CD4-positive, alpha-beta T cell treated with Interleukin-10 for 1 hour (primary cell): ENCODE measurements at regions not wholly inside any gene's neighbourhood (a gene's known extent, or its start where the extent isn't known, plus 50 kb on each side); places are given as distances from the start of the nearest gene placed in this dataset.

ENCODE experiments used
- DNase-seq: peaks from one replicate; pipeline ENCODE4 v3.0.0-alpha.2; 2020

DNA sequence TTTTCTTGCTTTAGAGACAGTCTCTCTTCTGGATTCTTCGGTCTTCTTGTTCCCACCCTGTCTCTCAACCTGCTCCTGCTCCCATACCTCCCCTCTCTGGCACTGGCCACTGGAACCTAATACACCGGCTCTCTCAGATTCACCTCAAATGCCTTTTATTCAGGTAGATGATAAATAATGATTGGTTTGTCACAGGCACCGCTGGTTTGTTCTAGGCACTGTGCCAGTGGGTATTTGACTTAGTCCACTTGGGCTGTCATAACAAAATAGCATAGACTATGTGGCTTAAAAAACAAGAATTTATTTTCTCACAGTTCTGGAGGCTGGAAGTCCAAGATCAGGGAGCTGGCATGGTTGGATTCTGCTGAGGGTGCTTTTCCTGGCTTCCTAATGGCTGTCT lies 278.2 kb upstream of the STT3B start:
- DNase-seq, result no peak

DNA sequence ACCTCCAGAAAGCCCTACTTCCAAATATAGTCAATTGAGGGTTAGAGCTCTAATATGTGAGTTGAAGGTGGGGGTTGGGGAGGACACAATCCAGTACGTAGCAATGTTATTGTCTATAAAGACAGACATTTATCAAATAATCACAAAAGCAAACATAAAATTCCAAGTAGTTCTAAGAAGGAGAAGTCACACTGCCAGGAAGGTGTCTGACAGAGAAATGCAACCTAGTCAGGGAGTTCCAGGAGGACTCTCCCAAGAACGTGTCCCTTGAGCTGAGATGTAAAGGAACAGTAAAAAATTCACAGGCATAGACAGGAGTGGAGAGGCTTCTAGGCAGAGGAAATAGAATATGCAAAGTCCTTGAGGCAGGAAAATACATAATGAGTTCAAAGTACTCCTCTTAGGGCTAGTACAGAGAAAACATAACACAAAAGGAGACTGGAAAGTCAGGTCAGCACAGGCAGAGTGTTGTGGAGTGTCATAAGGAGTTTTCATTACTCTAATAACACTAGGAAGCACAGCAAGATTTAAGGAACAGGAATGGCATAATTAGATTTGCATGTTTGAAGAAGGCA lies 277.6 kb upstream of the STT3B start:
- no peak for DNase-seq

- no peak for DNase-seq
Measured at GRCh38 chr3:31262201-31262600, 270.5 kb upstream of the STT3B start.

- no peak for DNase-seq
Measured at GRCh38 chr3:31263897-31264296, 268.8 kb upstream of the STT3B start.

- no peak for DNase-seq
Measured at GRCh38 chr3:31265646-31266428, 266.9 kb upstream of the STT3B start.

GRCh38 chr3:31268868-31269267 lies 263.9 kb upstream of the STT3B start:
- DNase-seq, result no peak

DNA sequence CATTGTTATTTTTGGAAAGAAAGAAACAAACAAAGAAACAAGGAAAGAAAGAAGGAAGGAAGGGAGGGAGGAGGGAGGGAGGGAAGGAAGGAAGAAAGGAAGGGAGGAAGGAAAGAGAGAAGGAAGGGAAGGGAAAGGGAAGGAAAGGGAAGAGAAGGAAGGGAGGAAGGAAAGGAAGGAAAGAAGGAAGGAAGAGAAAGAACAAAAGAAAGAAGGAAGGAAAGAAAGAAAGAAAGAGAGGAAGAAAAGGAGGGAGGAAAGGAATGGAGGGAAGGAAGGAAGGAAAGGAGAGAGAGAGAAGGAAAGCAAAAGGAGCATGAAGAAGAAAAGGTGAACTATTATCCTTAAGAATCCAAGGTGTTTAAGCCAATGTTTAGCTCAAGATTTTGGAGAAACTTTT lies 262.7 kb upstream of the STT3B start:
- DNase-seq, result no peak

DNA sequence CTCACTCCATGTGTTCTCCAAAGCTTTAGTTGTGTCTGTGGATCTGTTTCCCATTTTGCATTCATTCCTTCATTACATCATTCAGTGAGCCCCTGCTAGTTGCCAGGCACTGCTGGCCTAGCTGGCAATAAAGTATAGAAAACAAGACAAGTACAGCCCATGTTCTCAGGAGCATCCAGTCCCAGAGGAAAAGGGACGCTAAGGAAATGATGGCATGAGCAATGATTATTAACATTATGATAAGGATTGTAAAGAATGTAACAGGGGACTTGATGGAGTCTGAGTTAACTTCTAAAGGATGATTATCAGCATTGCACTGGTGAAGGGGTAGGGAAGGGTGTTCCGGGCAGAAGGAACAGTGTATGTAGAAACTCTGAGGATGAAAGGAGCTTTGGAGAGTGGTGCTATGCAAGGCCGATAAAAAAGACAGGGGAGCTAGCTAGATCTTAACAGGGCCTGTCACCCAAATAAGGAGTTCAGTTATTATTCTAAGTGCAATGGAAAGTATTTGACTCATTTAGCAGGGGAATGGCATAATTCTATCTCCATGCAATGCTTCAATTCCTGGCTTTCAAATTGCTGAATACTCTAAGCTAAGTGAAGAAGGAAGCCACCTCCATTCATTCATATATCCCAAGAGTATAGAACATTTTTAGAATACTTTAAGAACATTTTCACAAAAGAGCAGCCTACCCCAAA lies 258.2 kb upstream of the STT3B start:
- no peak for DNase-seq

- DNase-seq, result no peak
Measured at GRCh38 chr3:31275038-31275572, 257.6 kb upstream of the STT3B start.

- no peak for DNase-seq
Measured at GRCh38 chr3:31275583-31275982, 257.1 kb upstream of the STT3B start.

DNA sequence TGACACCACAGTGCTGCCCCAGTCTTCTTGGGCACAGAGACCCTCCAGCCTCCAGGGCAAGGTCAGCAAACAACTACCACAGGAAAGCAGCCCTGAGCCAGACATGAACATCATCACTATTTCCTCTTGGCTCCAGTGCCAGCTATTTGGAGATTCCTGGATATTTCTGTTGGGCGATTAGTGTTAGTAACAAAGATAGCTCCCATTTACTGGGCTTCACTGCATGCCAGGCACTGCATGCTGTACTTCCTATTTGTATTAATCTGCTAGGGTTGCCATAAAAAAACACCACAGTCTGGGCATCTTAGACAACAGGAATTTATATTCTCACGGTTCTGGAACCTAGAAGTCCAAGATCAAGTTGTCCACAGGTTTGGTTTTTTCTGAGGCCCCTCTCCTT lies 255.1 kb upstream of the STT3B start:
- no peak for DNase-seq

DNA sequence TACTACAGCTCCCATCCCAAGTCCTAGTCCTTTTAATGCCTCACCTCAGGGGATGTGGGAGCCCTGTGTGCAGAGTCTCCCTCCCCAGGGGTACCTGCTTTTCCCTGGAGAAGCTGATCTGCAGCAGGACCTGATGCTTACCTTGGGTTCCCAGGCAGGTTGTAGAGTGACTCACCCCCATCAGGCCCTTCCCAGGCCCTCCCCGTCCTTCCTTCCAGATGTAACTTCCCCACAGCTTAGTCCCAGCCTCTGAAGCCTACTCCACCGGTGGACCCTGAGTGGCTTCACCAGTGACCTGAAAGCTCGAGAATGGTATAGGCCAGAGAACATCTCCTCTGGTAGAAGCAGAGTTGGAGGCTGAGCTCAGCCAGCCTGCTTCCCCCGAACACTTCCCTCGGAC lies 254.2 kb upstream of the STT3B start:
- DNase-seq, result no peak

DNA sequence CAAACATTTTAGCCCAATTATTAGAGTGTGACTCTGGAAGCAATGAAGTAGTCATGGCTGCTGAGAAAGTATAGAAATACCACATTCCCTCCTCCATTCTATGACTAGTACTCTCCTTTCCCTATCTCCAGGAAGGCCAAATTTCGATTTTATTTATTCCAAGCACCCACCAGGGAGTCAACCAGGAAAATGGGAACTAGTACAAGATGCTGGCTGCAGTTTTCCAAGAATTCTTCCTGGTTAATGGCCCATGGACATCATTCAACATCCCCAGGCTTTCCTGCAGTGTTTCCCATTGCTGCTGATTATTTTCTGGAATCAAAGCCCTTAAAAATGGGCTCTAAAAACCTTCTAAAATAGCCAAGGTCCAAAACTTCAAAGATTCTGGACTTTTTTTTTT lies 247.9 kb upstream of the STT3B start:
- DNase-seq, result no peak

GRCh38 chr3:31285833-31286486 lies 246.8 kb upstream of the STT3B start:
- no peak for DNase-seq

DNA sequence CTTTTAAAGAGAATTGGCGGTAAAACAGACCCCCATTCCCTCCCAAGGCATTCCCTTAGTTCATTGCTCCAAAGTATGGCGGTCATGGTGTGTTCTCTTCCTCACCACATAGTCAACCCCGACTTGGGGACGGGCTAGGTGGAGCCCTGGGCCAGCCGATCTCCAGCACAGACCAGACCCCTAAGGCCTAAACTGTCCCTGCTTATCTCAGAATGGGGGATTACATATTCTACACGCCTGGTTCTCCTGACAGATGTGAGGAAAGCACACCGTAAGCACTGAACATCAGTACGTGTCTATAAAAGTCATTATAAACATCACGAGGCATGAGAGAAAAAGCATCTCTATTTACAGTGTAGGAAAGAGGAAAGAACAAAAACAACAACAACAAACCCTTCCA lies 244.5 kb upstream of the STT3B start:
- no peak for DNase-seq

DNA sequence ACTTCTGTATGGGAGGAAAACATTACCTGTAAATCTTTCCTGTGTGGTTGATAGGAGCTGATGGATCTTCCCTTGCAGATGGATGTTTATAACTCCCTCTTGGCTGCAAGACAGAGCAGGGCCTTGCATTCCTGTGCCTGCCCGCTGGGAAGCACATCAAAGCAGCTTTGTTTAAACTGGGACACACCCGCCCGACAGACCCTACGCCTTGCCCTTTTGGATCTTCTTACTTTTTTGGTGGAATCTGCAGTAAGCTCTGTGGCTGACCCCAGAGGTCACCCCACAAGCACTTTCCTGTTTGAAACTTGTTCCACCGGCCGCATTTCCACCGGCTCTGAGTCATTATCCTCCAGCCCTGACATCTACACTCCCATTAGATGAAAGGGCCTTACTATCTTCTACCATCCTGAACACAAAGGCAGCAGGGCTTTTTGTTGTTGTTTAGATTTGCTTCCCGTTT lies 244.1 kb upstream of the STT3B start:
- DNase-seq, result no peak

GRCh38 chr3:31289584-31289983 lies 243.1 kb upstream of the STT3B start:
- no peak for DNase-seq

GRCh38 chr3:31290046-31290445 lies 242.7 kb upstream of the STT3B start:
- no peak for DNase-seq

DNA sequence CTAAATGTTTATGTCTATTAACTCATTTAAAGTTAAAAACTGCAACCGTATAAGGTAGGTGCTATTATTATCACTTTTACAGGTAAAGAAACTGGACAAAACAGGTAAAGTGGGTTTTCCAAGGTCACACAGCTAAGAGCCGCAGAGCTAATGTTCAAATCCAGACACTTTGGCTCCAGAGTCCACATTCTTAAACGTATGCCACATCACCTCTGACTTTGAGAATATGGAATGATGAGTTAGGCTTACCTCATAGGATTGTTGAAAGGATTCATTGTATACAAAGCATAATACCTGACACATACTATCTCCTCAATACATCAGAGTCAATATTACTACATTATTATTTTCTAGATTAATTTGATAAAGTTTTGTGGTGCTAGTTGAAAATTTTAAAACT lies 240.9 kb upstream of the STT3B start:
- DNase-seq, result no peak

- no peak for DNase-seq
Measured at GRCh38 chr3:31294430-31295149, 238.1 kb upstream of the STT3B start.

DNA sequence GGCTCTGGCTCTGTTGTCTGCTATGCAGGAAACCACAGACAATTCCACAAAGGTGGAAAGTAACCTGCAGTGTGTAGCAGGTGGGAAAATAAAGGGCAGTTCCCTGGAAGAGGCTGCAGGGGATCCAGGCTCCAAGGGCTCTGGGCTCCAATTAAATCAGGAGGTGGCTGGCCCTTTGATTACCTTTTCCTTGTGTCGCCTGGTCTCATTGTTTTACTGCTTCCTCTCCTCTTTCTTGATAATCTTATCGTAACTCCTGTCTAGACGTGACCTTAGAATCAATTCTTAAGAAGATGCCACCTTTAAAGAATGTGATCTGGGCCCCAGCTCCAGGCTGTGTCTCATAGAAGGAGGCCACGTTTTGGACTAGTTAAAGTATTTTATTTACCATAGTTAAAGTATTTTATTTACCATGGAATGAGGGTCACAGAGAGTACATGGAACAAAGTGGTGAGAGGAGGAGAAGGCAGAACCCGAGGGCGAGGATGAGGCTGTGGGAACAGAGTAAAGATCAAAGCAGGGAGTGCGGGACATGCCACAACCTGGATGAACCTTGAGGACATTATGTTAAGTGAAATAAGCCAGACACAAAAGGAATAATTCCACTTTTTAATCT lies 237.5 kb upstream of the STT3B start:
- no peak for DNase-seq

DNA sequence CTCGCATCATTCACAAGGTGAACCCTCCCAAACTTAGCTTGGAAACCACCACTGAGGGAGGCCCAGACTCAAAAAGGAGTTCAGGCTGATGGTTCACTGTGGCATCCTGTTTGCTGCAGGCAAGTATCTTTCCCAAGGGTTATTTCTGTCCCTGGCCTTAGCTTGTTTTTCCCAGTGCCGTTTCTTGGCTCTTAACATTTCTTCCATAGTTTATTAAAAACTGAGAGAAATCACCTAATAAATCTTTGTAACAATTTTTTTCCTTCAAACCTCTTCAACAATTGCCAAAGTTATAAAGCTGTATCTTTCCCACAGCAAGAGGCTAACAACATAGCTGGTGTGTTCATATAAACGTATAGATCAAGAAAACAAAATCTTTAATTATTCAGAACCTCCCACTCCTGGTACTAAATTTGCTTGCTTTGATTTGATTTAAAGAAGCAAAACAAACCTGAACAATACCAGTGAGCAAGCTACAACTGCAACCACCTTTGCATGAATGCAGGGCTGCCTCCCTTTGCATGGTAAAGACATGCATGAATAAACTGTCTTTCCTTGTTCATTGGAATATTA lies 234.9 kb upstream of the STT3B start:
- DNase-seq, result no peak
